ENCODE measurements at regions not wholly inside any gene's neighbourhood (a gene's known extent, or its start where the extent isn't known, plus 50 kb on each side); places are given as distances from the start of the nearest gene placed in this dataset.

DNA sequence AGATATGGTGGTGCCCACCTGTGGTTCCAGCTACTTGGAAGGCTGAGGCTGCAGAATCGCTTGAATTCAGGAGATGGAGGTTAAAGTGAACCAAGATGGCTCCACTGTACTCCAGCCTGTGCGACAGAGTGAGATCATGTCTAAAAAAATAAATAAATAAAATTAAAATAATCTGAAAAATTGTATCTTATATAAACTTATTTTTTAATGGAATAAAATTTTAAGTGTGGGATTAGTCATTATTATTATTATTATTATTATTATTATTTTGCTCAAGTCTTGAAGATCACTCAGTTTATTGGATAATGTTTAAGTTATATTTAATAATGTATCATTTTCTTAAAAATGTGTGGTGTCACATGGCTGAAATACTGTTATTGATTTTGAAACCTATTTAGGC, 688.0 kb upstream of the COX7C start:
- TF ChIP-seq NFIC (IDR thresholded peaks at IDR 0.05) (no peak), CREB1 (IDR thresholded peaks at IDR 0.05; ENCODE audit: low read depth) (no peak), TCF12 (IDR thresholded peaks at IDR 0.05; ENCODE audit: low read depth) (no peak), TAF1 (IDR thresholded peaks at IDR 0.05; ENCODE audit: low read depth) (no peak), EGR1 (IDR thresholded peaks at IDR 0.05) (no peak), EP300 (IDR thresholded peaks at IDR 0.05; ENCODE audit: borderline replicate concordance) (no peak), ZBTB7A (IDR thresholded peaks at IDR 0.05; ENCODE audit: low read depth) (no peak), YY1 (IDR thresholded peaks at IDR 0.05; ENCODE audit: low read depth) (no peak), RAD21 (IDR thresholded peaks at IDR 0.05; ENCODE audit: low read depth) (no peak), CEBPB (IDR thresholded peaks at IDR 0.05) (no peak), FOXM1 (IDR thresholded peaks at IDR 0.05; ENCODE audit: borderline replicate concordance, low read depth) (no peak), TEAD4 (IDR thresholded peaks at IDR 0.05) (no peak)
- TF ChIP-seq, protein P1, sequence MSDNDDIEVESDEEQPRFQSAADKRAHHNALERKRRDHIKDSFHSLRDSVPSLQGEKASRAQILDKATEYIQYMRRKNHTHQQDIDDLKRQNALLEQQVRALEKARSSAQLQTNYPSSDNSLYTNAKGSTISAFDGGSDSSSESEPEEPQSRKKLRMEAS (IDR thresholded peaks at IDR 0.05) = no peak
- TF ChIP-seq, protein P2, sequence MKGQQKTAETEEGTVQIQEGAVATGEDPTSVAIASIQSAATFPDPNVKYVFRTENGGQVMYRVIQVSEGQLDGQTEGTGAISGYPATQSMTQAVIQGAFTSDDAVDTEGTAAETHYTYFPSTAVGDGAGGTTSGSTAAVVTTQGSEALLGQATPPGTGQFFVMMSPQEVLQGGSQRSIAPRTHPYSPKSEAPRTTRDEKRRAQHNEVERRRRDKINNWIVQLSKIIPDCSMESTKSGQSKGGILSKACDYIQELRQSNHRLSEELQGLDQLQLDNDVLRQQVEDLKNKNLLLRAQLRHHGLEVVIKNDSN (IDR thresholded peaks at IDR 0.05) = no peak
- TF ChIP-seq, protein P3, sequence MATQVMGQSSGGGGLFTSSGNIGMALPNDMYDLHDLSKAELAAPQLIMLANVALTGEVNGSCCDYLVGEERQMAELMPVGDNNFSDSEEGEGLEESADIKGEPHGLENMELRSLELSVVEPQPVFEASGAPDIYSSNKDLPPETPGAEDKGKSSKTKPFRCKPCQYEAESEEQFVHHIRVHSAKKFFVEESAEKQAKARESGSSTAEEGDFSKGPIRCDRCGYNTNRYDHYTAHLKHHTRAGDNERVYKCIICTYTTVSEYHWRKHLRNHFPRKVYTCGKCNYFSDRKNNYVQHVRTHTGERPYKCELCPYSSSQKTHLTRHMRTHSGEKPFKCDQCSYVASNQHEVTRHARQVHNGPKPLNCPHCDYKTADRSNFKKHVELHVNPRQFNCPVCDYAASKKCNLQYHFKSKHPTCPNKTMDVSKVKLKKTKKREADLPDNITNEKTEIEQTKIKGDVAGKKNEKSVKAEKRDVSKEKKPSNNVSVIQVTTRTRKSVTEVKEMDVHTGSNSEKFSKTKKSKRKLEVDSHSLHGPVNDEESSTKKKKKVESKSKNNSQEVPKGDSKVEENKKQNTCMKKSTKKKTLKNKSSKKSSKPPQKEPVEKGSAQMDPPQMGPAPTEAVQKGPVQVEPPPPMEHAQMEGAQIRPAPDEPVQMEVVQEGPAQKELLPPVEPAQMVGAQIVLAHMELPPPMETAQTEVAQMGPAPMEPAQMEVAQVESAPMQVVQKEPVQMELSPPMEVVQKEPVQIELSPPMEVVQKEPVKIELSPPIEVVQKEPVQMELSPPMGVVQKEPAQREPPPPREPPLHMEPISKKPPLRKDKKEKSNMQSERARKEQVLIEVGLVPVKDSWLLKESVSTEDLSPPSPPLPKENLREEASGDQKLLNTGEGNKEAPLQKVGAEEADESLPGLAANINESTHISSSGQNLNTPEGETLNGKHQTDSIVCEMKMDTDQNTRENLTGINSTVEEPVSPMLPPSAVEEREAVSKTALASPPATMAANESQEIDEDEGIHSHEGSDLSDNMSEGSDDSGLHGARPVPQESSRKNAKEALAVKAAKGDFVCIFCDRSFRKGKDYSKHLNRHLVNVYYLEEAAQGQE (IDR thresholded peaks at IDR 0.05; ENCODE audit: low read depth) = no peak

DNA sequence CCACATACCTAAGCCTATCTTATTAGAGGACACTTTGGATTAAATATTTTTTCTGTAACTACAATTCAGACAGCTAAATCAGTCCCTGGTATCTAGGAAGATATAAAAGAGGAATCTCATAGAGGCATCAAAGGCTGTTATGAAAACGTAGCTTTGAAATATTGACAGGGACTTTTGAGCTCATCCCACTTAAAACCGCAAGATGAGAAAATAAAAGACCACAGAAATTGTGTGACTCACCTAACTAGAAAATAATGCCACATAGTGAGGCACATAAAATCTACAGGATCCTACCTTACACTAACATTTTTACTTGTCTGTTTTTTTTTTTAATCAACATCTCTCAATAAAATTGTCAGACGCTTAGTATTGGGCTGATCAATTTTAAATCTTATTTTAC, 686.5 kb upstream of the COX7C start:
- TF ChIP-seq CREB1 (IDR thresholded peaks at IDR 0.05; ENCODE audit: low read depth) = no peak
- TF ChIP-seq, protein P1 (IDR thresholded peaks at IDR 0.05) = no peak
- no peak for TF ChIP-seq CEBPB (IDR thresholded peaks at IDR 0.05)
- TF ChIP-seq EGR1 (IDR thresholded peaks at IDR 0.05) = no peak
- TF ChIP-seq, protein P2 (IDR thresholded peaks at IDR 0.05) = no peak
- no peak for TF ChIP-seq NFIC (IDR thresholded peaks at IDR 0.05)
- no peak for TF ChIP-seq ZBTB7A (IDR thresholded peaks at IDR 0.05; ENCODE audit: low read depth)
- no peak for TF ChIP-seq TAF1 (IDR thresholded peaks at IDR 0.05; ENCODE audit: low read depth)
- TF ChIP-seq TCF12 (IDR thresholded peaks at IDR 0.05; ENCODE audit: low read depth) = no peak
- TF ChIP-seq YY1 (IDR thresholded peaks at IDR 0.05; ENCODE audit: low read depth) = no peak
- TF ChIP-seq TEAD4 (IDR thresholded peaks at IDR 0.05) = no peak
- no peak for TF ChIP-seq RAD21 (IDR thresholded peaks at IDR 0.05; ENCODE audit: low read depth)
- TF ChIP-seq EP300 (IDR thresholded peaks at IDR 0.05; ENCODE audit: borderline replicate concordance) = no peak
- TF ChIP-seq, protein P3 (IDR thresholded peaks at IDR 0.05; ENCODE audit: low read depth) = no peak
- TF ChIP-seq FOXM1 (IDR thresholded peaks at IDR 0.05; ENCODE audit: borderline replicate concordance, low read depth) = no peak

DNA sequence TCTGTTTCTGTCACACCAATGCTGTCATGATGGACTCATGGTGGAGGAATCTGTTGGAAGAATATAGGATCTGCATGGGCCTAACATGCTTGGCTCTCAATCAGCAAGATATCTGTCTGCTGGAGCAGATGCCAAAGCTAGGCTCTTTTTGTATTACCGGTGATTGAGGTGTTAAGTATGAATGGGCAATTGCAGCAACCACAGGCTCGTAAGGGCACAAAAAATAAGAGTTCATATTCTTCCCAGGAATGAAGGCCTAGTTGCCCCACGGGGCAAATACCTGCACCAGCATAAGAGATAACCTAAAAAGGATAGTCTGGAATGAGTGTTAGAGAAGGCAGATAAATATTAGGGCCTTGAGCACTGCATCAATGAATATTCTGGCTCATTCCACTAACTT, 679.5 kb upstream of the COX7C start:
- TF ChIP-seq RAD21 (IDR thresholded peaks at IDR 0.05; ENCODE audit: low read depth) = no peak
- TF ChIP-seq, protein P1 (IDR thresholded peaks at IDR 0.05) = no peak
- no peak for TF ChIP-seq TAF1 (IDR thresholded peaks at IDR 0.05; ENCODE audit: low read depth)
- no peak for TF ChIP-seq EP300 (IDR thresholded peaks at IDR 0.05; ENCODE audit: borderline replicate concordance)
- TF ChIP-seq NFIC (IDR thresholded peaks at IDR 0.05) = no peak
- no peak for TF ChIP-seq CEBPB (IDR thresholded peaks at IDR 0.05)
- TF ChIP-seq, protein P2 (IDR thresholded peaks at IDR 0.05) = no peak
- no peak for TF ChIP-seq EGR1 (IDR thresholded peaks at IDR 0.05)
- TF ChIP-seq TCF12 (IDR thresholded peaks at IDR 0.05; ENCODE audit: low read depth) = no peak
- no peak for TF ChIP-seq CREB1 (IDR thresholded peaks at IDR 0.05; ENCODE audit: low read depth)
- no peak for TF ChIP-seq FOXM1 (IDR thresholded peaks at IDR 0.05; ENCODE audit: borderline replicate concordance, low read depth)
- no peak for TF ChIP-seq ZBTB7A (IDR thresholded peaks at IDR 0.05; ENCODE audit: low read depth)
- TF ChIP-seq, protein P3 (IDR thresholded peaks at IDR 0.05; ENCODE audit: low read depth) = no peak
- TF ChIP-seq YY1 (IDR thresholded peaks at IDR 0.05; ENCODE audit: low read depth) = no peak
